VCaP (cell line): ENCODE measurements at regions not wholly inside any gene's neighbourhood (a gene's known extent, or its start where the extent isn't known, plus 50 kb on each side); places are given as distances from the start of the nearest gene placed in this dataset.

Experiments
- H3K27ac ChIP-seq: fragments of 450-650 bp; 2 replicates; pipeline ENCODE4 v1.5.1; 2017
- CTCF ChIP-seq: fragments of 450-650 bp; conservative IDR thresholded peaks from 2 replicates; pipeline ENCODE4 v1.5.1; 2017; ENCODE audit warnings: mild to moderate bottlenecking, moderate library complexity

GRCh38 chr2:145292166-145292565, 772.2 kb upstream of the ZEB2 start:
- H3K27ac ChIP-seq = no peak overlapping the region
- TF ChIP-seq CTCF = no peak

- H3K27ac ChIP-seq = no peak overlapping the region
- TF ChIP-seq CTCF = no peak
These were observed 771.1 kb upstream of the ZEB2 start for GRCh38 chr2:145290986-145291385.

GRCh38 chr2:145289946-145290345, 770.0 kb upstream of the ZEB2 start:
- no peak for TF ChIP-seq CTCF
- no peak overlapping the region for H3K27ac ChIP-seq

GRCh38 chr2:145288650-145289496, 769.0 kb upstream of the ZEB2 start:
- H3K27ac ChIP-seq = no peak overlapping the region
- no peak for TF ChIP-seq CTCF

- no peak for TF ChIP-seq CTCF
- H3K27ac ChIP-seq = no peak overlapping the region
These were observed 767.8 kb upstream of the ZEB2 start for GRCh38 chr2:145287736-145288135.

- no peak overlapping the region for H3K27ac ChIP-seq
- TF ChIP-seq CTCF = no peak
These were observed 766.9 kb upstream of the ZEB2 start for GRCh38 chr2:145286716-145287275.

- H3K27ac ChIP-seq = no peak overlapping the region
These were observed 764.6 kb upstream of the ZEB2 start for GRCh38 chr2:145284551-145284950.

More at GRCh38 chr2:145284551-145284950, 764.6 kb upstream of the ZEB2 start:
- no peak for TF ChIP-seq CTCF
